Stimulated activated naive CD8-positive, alpha-beta T cell treated with anti-CD3 and anti-CD28 coated beads, Interleukin-15, Interleukin-2, amounts not matched to agents 100 U/mL and 50 U/mL, for 24 hours (primary cell): ENCODE measurements at regions not wholly inside any gene's neighbourhood (a gene's known extent, or its start where the extent isn't known, plus 50 kb on each side); places are given as distances from the start of the nearest gene placed in this dataset.
A peak's percentile ranks its signal among the peaks of the same experiment; 100 is the strongest.

ENCODE experiments used
- ATAC-seq: fragments of 150-1000 bp; cut with Tn5 transposase; one replicate; pipeline ENCODE4 v1.10.0; 2021
- DNase-seq: peaks from one replicate; pipeline ENCODE4 v3.0.0; 2021

DNA sequence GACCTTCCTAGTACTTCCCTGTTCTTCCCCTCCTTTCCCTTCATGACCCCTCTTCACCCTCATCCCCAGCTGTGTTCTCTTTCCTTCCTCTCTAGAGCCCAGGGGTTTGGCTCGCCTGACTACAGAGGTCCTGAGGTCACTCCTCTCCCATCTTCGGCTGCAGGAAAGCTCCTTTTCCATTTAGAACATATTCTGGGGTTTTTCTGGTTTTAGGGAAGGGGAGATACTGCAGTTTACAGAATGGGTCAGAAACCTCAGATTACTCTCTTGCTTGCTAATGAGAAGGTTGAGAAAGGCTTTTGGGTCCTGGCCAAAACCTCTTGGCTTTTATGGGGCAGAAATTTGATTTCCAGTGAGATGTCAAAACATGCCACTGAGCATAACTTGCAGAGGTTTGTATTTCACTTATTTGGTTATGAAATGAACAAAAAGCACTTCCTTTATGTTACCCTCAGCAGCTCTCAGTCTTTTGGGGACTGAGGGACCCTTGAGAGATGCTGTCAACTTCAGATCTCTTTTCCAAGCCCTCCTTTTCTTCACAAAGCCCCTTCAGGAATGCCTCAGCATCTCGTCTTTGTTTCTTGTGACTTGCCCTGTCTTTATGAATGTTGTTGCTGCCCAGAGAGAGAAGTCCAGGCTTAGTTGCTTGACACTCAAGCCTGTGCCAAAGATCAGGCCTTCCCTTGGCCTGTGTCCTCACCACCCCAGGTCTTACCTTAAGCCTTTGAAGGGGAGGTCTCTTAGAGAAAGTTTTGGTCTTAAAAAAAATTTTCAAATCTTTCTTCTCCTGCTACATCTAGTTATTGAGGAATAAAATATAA lies 121.7 kb upstream of the TPM1 start:
- DNase-seq, result no peak

GRCh38 chr15:62922514-62922913 lies 120.0 kb upstream of the TPM1 start:
- DNase-seq (no peak), ATAC-seq (no peak)

More for the DNA sequence above, 121.7 kb upstream of the TPM1 start:
- ATAC-seq, result no peak

DNA sequence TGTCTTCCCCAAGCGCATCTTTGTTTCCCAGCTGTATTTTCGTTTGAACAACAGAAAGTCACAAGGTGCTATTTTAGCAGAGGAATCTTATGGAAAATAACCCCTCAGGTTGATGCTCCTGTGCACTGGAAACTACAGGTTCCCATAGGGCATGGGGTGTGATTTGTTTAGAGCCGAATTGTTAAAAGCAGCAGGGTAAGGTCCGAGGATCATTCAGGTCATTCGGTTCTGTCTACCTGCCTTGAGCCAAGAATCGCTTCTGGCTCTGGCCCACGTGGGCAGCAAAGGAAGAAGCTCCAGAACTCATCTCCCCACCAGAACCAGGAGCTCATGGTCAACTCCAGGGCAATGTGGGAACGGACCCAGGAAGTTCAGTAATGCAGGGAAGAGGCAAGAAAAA lies 116.7 kb upstream of the TPM1 start:
- no peak for DNase-seq
- no peak for ATAC-seq

GRCh38 chr15:62927196-62927595 lies 115.4 kb upstream of the TPM1 start:
- DNase-seq (no peak), ATAC-seq (no peak)

DNA sequence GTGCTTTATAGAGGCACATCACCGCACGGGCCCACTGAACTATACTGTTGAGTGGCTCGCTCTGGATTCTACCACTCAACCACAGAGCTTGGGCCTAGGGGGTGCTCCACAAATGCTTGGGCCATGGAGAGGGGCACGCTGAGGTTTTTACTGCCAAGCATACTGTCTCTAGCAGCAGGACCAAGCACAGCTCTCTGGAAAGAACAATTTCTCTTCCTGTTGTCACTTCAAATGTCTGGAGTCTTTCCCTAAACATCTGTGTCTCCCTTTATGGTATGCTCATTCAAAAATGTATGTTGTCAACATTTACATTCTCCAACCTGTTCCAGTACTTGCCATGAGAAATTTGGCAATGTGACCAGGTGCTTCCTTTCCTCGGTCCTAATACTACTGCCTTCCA lies 114.7 kb upstream of the TPM1 start:
- DNase-seq, result no peak
- ATAC-seq, result no peak

DNA sequence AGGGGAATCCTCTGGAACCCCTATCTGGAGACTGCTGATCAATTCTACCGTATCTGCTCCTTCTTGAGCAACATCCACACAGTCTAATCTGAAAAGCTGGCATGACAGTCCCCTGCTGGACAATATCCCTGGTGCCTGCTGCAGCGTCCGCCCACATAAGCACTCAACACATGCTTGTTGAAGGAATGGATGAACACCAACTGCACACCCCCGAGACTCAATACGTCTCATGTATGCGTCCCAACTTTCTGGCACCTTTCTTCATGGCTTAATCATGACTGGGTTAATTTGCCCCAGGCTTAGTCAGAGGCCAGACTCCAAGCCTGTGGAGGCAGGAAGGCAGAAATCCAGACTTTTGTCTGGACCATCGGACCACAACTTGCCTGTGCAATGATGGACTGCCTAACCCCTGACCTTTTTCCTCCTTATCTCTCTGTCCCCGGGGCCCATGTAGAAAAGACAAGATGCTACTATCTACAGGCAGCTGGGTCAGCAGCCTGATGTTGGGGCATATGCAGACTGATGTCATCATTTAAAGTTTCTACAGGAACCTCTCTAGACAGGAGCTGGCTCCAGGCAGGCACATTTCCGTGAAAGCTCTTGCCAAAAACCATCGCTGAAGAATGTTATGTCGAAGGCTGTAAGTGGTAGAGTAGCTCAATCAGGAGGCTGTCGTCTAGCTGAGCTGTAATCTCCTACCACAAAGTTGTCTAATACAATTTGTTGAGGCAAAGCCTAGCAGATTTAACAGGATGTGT lies 114.1 kb upstream of the TPM1 start:
- no peak for ATAC-seq
- no peak for DNase-seq

DNA sequence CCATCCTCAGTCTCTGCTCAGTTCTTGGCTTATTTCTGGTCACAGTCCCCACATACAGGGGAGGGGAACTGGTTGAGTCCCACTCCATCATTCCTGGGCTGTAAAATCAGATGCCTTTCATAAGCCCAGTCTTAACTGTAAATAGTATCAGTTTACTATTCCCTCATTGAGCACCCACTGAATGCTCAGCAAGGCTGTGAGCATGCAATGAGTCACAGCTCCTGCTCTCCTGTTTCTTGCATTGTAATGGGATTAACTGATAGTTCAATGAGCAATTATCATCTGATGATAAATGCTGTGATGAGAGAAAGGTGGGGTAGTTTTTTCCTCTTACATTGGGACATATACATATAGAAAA lies 113.6 kb upstream of the TPM1 start:
- no peak for DNase-seq
- no peak for ATAC-seq

GRCh38 chr15:62931650-62932049 lies 110.9 kb upstream of the TPM1 start:
- DNase-seq (no peak), ATAC-seq (no peak)

GRCh38 chr15:62932436-62932835 lies 110.1 kb upstream of the TPM1 start:
- ATAC-seq, result no peak
- no peak for DNase-seq

- DNase-seq, result no peak
Observed at GRCh38 chr15:62933386-62933785, 109.2 kb upstream of the TPM1 start.

GRCh38 chr15:62934236-62934971 lies 108.1 kb upstream of the TPM1 start:
- ATAC-seq, result no peak
- no peak for DNase-seq

More at GRCh38 chr15:62933386-62933785, 109.2 kb upstream of the TPM1 start:
- no peak for ATAC-seq

- ATAC-seq (no peak), DNase-seq (no peak)
Observed at GRCh38 chr15:62935300-62936081, 107.1 kb upstream of the TPM1 start.

GRCh38 chr15:62938825-62939224 lies 103.7 kb upstream of the TPM1 start:
- DNase-seq (no peak), ATAC-seq (no peak)

DNA sequence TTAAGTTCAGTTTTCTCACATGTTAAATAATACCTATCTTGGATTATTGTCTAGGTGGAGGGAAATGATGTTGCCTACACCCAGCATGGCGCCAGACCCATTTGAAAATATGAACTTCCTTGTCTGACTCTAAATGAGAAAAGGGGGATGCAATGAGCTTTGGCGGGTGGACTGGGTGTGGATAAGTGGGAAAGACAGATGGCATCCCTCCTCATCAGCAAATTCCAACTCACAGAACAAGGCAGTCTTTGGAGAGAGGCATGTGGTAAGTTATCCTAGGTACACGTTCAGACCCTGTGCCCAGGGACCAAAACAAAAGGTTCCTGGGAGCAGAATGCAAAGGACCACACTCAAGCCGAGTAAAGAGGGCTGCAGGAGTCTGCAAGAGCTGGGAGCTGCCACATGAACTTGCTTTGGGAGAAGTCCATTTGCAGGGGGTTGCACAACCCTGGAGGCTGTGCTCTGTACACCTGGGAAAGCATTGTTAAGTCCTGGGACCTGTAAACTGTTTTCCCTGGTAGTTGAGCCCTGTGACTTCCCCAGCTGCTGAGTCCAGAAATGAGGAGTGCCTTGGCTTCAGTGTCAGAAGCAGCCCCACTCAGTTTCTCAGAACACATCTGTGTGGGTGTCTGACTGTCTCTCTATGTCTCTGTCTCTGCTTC lies 102.3 kb upstream of the TPM1 start:
- DNase-seq (no peak), ATAC-seq (no peak)

DNA sequence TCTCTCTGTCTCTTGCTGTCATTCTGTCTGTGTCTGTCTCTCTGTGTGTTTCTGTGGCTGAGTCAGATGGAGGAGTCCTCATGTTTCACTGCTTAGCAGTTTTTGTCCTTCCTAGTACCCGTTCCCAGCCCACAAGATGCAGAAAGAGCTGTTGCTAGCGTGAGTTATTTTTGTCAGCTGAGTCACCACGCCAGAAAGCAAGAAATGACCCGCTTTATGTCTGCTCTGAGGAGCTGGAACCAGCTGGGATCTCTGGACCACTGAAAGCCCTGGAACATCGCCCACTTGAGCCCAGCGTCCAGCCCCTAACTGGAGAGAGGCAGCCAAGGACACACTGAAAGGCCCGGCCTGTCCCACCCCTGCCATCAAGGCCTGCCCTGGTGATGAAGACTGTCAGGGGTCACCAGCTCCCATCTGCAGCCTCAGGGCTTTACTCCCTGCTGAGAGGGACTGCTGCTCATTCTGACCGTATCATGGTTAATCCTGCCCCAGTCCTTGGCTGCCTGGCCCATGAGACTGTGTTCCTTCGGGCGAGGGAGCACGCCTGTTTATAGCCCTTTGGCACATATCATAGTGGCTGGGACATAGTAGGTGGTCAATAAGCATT lies 101.7 kb upstream of the TPM1 start:
- ATAC-seq, result peak; percentile 41
- DNase-seq, result no peak

GRCh38 chr15:62941699-62942098 lies 100.8 kb upstream of the TPM1 start:
- DNase-seq (no peak), ATAC-seq (no peak)

DNA sequence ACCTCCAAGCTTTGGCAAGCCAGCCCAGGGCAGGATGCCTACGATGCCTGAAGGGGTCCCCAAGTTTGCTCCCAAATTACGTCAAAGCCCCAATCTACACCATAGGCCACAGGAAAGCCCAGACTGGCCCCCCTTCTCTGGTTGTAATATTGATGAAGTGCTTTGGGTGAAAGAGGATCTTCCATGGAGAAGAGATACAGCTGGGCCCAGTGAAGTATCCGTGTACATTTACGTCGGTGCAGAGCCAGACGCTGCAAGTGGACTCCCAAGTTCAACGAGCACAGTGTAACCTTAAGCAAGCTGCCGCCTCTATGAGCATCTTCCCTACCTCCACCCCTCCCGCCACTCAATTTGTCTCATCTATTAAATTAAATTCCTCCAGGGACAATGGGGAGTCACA lies 100.1 kb upstream of the TPM1 start:
- DNase-seq, result no peak
- no peak for ATAC-seq

DNA sequence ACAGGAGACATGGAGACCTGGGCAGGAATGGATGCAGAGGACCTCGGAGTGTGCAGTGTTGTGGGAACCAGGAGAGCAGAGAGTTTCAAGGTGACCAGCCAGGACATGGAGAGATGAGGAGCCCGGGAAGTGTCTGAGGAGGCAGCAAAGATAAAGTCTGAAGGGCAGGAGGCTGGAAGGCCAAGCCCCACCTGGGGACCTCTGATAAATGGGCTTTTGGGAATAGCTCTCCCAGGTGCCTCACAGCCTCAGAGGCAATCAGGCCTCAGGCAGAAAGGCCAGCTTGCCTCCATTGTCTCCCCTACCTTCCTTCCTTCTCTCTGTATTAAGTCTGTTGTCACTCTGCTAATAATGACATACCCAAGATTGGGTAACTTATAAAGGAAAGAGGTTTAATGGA lies 97.5 kb upstream of the TPM1 start:
- ATAC-seq, result no peak
- DNase-seq, result no peak

DNA sequence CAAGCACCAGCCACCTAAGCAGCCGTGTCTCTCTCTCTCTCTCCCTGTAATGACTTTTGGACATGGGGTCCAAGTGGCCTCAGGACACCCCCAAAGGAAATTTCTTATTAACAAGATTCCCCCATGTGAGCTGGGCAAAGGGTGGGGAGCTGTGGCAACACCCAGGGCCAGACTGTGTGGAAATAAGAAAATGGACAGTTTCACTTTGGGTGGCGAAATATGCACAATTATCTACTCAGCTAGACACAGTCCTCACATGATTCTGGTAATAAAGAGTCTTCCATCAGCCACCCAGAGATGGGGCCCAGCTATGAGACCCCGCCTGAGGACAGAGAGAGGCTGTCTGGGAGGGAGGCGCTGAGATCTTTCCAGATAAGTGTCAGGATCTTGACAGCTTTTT lies 96.8 kb upstream of the TPM1 start:
- no peak for ATAC-seq
- DNase-seq, result no peak

GRCh38 chr15:62946940-62947339 lies 95.6 kb upstream of the TPM1 start:
- DNase-seq (no peak), ATAC-seq (no peak)

DNA sequence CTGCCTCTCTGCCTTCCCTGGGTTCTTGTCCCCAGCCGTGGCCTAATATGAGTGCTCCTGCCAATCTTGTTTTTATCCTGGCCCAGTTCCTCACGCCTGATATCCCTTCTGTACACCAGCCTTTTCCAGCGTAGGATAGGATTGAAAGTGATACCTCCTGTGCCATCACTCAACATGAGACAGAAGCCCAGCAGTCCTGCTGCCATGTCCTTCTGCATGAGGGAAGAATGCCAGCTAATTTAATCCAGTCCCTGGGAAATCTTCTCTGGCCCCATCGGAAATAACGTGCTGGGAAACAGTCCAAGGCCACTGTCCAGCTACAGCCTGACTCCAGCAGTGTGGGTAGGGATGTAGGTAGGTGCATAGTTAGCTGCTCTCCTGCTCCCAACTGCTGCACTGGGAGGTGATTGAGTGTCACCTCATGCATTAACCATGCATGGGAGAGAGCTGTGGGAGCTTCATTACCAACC lies 92.0 kb upstream of the TPM1 start:
- no peak for DNase-seq
- ATAC-seq, result no peak
